H1 (cell line): ENCODE measurements at regions not wholly inside any gene's neighbourhood (a gene's known extent, or its start where the extent isn't known, plus 50 kb on each side); places are given as distances from the start of the nearest gene placed in this dataset.

Source experiments
- ATF2 ChIP-seq: IDR thresholded peaks from 2 replicates; pipeline ENCODE4 v1.6.1; 2012; ENCODE audit warnings: low read length, inconsistent platforms
- SIN3A ChIP-seq, 2 experiments: IDR thresholded peaks in 1 of 2; conservative IDR thresholded peaks in 1 of 2; 2 replicates each; pipeline ENCODE4 v1.6.1; 2011 to 2012; ENCODE audit warnings: low read length in 2 of 2, improper control_type of control experiment in 1 of 2, low read depth in 1 of 2, mild to moderate bottlenecking in 1 of 2

- TF ChIP-seq ATF2: no peak
- no peak for TF ChIP-seq SIN3A (conservative IDR thresholded peaks at IDR 0.05 in 1 of 2, IDR thresholded peaks at IDR 0.05 in 1 of 2; ENCODE audit: low read depth in 1 of 2, low read length in 2 of 2)
- TF ChIP-seq, all 59 proteins: peak for 0
Observed at GRCh38 chr1:106677181-106677580, 379.3 kb upstream of the PRMT6 start (continued).
